ENCODE measurements at regions not wholly inside any gene's neighbourhood (a gene's known extent, or its start where the extent isn't known, plus 50 kb on each side); places are given as distances from the start of the nearest gene placed in this dataset.

GRCh38 chr3:157618075-157618760 is 115.0 kb upstream of the VEPH1 start:
- no peak for TF ChIP-seq MAX (IDR thresholded peaks at IDR 0.05)
- TF ChIP-seq CEBPB (IDR thresholded peaks at IDR 0.05), result no peak
- no peak for TF ChIP-seq TAF1 (IDR thresholded peaks at IDR 0.05; ENCODE audit: low read depth)
- TF ChIP-seq RAD21 (IDR thresholded peaks at IDR 0.05; ENCODE audit: low read depth), result peak; percentile 71
- no peak for TF ChIP-seq EP300 (IDR thresholded peaks at IDR 0.05; ENCODE audit: borderline replicate concordance)
- no peak for TF ChIP-seq CREB1 (IDR thresholded peaks at IDR 0.05; ENCODE audit: low read depth)
- TF ChIP-seq ZBTB7A (IDR thresholded peaks at IDR 0.05; ENCODE audit: low read depth), result no peak
- TF ChIP-seq FOXM1 (IDR thresholded peaks at IDR 0.05; ENCODE audit: borderline replicate concordance, low read depth), result no peak
- no peak for TF ChIP-seq REST (IDR thresholded peaks at IDR 0.05; ENCODE audit: low read depth)
